ENCODE measurements at regions not wholly inside any gene's neighbourhood (a gene's known extent, or its start where the extent isn't known, plus 50 kb on each side); places are given as distances from the start of the nearest gene placed in this dataset.

DNA sequence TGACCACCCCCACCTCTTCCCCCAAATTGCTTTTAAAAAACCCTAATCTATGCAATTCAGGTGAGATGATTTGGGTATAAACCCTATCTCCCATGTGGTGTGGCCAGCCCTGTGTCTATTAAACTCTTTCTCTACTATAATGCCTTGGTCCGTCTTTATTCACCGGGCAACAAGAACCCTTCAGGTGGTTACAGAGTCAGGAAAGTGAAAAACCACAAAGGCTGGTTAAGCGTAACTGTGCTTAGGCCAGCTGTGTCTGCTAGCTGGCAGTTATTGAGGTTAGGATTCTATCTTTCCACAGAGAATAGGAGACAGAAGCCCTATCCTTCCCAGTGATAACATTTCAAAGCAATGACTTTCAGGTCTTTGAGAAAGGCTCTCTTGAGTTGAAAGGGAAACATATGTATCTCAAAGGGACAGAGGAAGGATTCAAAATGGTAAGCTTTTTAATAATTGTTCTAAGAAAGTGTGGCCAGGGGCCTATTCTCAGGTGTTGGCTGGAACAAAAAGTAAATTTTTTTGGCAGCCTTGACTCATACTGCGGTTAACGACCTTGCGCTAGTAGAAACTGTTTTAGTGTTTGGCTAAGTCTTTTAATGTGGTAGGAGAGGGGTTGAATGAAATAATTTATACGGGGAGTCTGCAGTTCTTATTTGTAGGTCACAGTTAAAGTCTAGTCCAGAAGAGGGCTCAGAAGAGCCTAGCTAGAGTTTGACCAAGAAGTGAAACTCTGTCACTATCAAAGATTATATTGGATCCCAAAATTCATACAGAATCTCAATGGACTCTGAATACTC, 89.0 kb downstream of the NPAP1 start:
- DNase-seq (no peak), ATAC-seq (ENCODE audit: insufficient read depth, low FRiP score) (no peak)
- TF ChIP-seq, protein P1, sequence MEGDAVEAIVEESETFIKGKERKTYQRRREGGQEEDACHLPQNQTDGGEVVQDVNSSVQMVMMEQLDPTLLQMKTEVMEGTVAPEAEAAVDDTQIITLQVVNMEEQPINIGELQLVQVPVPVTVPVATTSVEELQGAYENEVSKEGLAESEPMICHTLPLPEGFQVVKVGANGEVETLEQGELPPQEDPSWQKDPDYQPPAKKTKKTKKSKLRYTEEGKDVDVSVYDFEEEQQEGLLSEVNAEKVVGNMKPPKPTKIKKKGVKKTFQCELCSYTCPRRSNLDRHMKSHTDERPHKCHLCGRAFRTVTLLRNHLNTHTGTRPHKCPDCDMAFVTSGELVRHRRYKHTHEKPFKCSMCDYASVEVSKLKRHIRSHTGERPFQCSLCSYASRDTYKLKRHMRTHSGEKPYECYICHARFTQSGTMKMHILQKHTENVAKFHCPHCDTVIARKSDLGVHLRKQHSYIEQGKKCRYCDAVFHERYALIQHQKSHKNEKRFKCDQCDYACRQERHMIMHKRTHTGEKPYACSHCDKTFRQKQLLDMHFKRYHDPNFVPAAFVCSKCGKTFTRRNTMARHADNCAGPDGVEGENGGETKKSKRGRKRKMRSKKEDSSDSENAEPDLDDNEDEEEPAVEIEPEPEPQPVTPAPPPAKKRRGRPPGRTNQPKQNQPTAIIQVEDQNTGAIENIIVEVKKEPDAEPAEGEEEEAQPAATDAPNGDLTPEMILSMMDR (IDR thresholded peaks at IDR 0.05; ENCODE audit: control extremely low read depth, extremely low read depth), result no peak
- H3K4me3 ChIP-seq, result no peak overlapping the region
- WGBS, 2 donors, result 77 to 82% methylated on average over 7 of the region's 7 CpGs
- no peaks in the 10 kb centered on the region for H3K36me3 ChIP-seq (ENCODE audit: control insufficient read depth in 4 of 4, insufficient read depth in 4 of 4, low read length in 4 of 4)
- H3K9ac ChIP-seq (ENCODE audit: insufficient read depth in 1 of 2, low read length in 2 of 2), result no peak overlapping the region
- H3K27me3 ChIP-seq (ENCODE audit: control insufficient read depth in 3 of 3, insufficient read depth in 3 of 3, low read length in 2 of 3), result no peaks in the 10 kb centered on the region
- peaks cover 0 to 4% (median 1%) of the 10 kb centered on the region in 4 donors for H3K9me3 ChIP-seq (ENCODE audit: control insufficient read depth in 4 of 4, insufficient read depth in 3 of 4, low read length in 3 of 4)
- no peak overlapping the region for H3K27ac ChIP-seq (ENCODE audit: low read depth in 1 of 2, low read length in 1 of 2)
- no peaks in the 10 kb centered on the region for H3K4me1 ChIP-seq (ENCODE audit: control insufficient read depth in 5 of 5, insufficient read depth in 5 of 5, low read length in 5 of 5)

DNA sequence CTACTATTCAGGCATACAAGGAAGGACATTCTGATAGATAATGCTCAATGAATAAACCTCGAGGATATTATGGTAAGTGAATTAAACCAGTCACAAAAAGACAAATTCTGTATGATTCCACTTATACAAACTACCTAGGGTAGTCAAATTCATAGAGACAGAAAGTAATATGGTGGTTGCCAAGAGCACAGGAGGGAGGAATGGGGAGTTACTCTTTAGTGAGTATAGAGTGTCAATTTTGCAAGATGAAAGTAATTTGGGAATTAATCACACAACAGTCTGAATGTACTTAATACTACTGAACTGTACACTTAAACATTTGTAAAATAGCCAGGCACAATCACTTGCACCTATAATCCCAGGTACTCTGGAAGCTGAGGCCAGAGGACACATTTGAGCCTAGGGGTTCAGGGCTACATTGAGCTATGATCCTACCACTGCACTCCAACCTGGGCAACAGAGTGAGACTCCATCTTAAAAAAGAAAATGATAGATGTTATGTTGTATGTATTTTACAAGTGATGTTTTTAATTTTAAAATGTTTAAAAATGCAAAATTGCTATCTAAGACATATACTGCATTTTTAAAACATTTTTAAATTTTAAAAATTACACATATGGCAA, 91.0 kb downstream of the NPAP1 start:
- Histone ChIP-seq H3K27ac (ENCODE audit: low read depth in 1 of 2, low read length in 1 of 2) (no peak overlapping the region), H3K9me3 (ENCODE audit: control insufficient read depth in 4 of 4, insufficient read depth in 3 of 4, low read length in 3 of 4) (peaks cover 0 to 6% (median 2%) of the 10 kb centered on the region in 4 donors), H3K9ac (ENCODE audit: insufficient read depth in 1 of 2, low read length in 2 of 2) (no peak overlapping the region), H3K36me3 (ENCODE audit: control insufficient read depth in 4 of 4, insufficient read depth in 4 of 4, low read length in 4 of 4) (no peaks in the 10 kb centered on the region), H3K4me1 (ENCODE audit: control insufficient read depth in 5 of 5, insufficient read depth in 5 of 5, low read length in 5 of 5) (no peaks in the 10 kb centered on the region), H3K4me3 (no peak overlapping the region), H3K27me3 (ENCODE audit: control insufficient read depth in 3 of 3, insufficient read depth in 3 of 3, low read length in 2 of 3) (peaks cover 0 to 2% (median 0%) of the 10 kb centered on the region in 3 donors)
- TF ChIP-seq, protein P1 (IDR thresholded peaks at IDR 0.05; ENCODE audit: control extremely low read depth, extremely low read depth), result no peak
- DNase-seq (peak in 1 of 3 donors; percentile 1), ATAC-seq (ENCODE audit: insufficient read depth, low FRiP score) (no peak)
- 58 to 60% methylated on average over 1 of the region's 1 CpG for WGBS, 2 donors

DNA sequence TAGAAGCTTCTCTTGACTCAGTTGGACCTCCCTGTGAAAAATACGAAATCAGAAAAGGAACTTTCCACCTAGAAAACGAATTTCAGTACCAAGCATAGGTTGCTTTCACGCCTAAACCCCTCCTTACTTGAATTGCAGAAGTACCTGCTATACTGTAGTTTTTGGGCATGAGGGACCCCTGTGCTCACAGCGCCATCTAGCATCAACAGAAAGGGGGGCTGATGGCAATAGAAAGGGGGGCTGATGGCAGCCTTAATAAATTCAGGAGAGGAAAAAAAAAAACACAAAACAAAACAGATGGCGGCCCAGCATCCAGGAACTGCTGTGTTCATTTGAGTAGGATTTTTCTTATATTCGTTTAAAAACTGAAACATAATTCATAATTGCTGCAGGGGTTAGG, 96.7 kb downstream of the NPAP1 start:
- peaks cover 0 to 21% (median 4%) of the 10 kb centered on the region in 4 donors for H3K9me3 ChIP-seq (ENCODE audit: control insufficient read depth in 4 of 4, insufficient read depth in 3 of 4, low read length in 3 of 4)
- ATAC-seq (ENCODE audit: insufficient read depth, low FRiP score) (no peak), DNase-seq (no peak)
- H3K9ac ChIP-seq (ENCODE audit: insufficient read depth in 1 of 2, low read length in 2 of 2), result no peak overlapping the region
- TF ChIP-seq, protein P1 (IDR thresholded peaks at IDR 0.05; ENCODE audit: control extremely low read depth, extremely low read depth), result no peak
- 34 to 38% methylated on average over 6 of the region's 6 CpGs for WGBS, 2 donors
- no peaks in the 10 kb centered on the region for H3K4me1 ChIP-seq (ENCODE audit: control insufficient read depth in 5 of 5, insufficient read depth in 5 of 5, low read length in 5 of 5)
- H3K27ac ChIP-seq (ENCODE audit: low read depth in 1 of 2, low read length in 1 of 2), result no peak overlapping the region
- no peak overlapping the region for H3K4me3 ChIP-seq
- H3K36me3 ChIP-seq (ENCODE audit: control insufficient read depth in 4 of 4, insufficient read depth in 4 of 4, low read length in 4 of 4), result no peaks in the 10 kb centered on the region
- peaks cover 0 to 6% (median 2%) of the 10 kb centered on the region in 3 donors for H3K27me3 ChIP-seq (ENCODE audit: control insufficient read depth in 3 of 3, insufficient read depth in 3 of 3, low read length in 2 of 3)
